Ectodermal cell (in vitro differentiated cells): ENCODE measurements at regions not wholly inside any gene's neighbourhood (a gene's known extent, or its start where the extent isn't known, plus 50 kb on each side); places are given as distances from the start of the nearest gene placed in this dataset.

Source experiments
- H3K27ac ChIP-seq: 2 replicates; pipeline ENCODE4 v1.7.0; 2013; ENCODE audit warnings: mild to moderate bottlenecking, low read depth, low read length; ENCODE audit not compliant: insufficient read depth, poor library complexity, severe bottlenecking
- H3K27me3 ChIP-seq: 2 replicates; pipeline ENCODE4 v1.7.0; 2013; ENCODE audit warnings: mild to moderate bottlenecking, low read length; ENCODE audit not compliant: insufficient read depth, control insufficient read depth, poor library complexity, severe bottlenecking
- H3K36me3 ChIP-seq: one replicate; pipeline ENCODE4 v1.7.0; 2013; ENCODE audit warnings: low read length; ENCODE audit not compliant: control insufficient read depth, insufficient read depth
- H3K4me1 ChIP-seq: one replicate; pipeline ENCODE4 v1.7.0; 2013; ENCODE audit warnings: low read length; ENCODE audit not compliant: control insufficient read depth, insufficient read depth
- H3K4me3 ChIP-seq: 2 replicates; pipeline ENCODE4 v1.7.0; 2013; ENCODE audit warnings: low read depth, low read length, control low read depth; ENCODE audit not compliant: insufficient read depth
- H3K9me3 ChIP-seq: 2 replicates; pipeline ENCODE4 v1.7.0; 2013; ENCODE audit warnings: mild to moderate bottlenecking, low read length, moderate library complexity; ENCODE audit not compliant: control insufficient read depth
- whole genome bisulfite sequencing, 2 experiments: methylation state at CpG; one replicate each; pipeline ENCODE4 v1.1.7; 2013; ENCODE audit warnings: missing lambda C conversion rate in 2 of 2; 5-methylcytosine and 5-hydroxymethylcytosine counted together

GRCh38 chr18:70416496-70416895 is 127.7 kb downstream of the SOCS6 start:
- Histone ChIP-seq H3K4me1 (no peaks in the 10 kb centered on the region), H3K27ac (no peak overlapping the region), H3K9me3 (no peaks in the 10 kb centered on the region), H3K27me3 (no peaks in the 10 kb centered on the region), H3K36me3 (no peaks in the 10 kb centered on the region), H3K4me3 (no peak overlapping the region)
- WGBS, 2 experiments: 89 to 96% methylated on average over 8 of the region's 8 CpGs

- Histone ChIP-seq H3K4me1 (no peaks in the 10 kb centered on the region), H3K4me3 (no peak overlapping the region), H3K27ac (no peak overlapping the region), H3K9me3 (no peaks in the 10 kb centered on the region), H3K27me3 (no peaks in the 10 kb centered on the region), H3K36me3 (no peaks in the 10 kb centered on the region)
- WGBS, 2 experiments: 86 to 88% methylated on average over 12 to 13 of the region's 13 CpGs
These were observed 127.1 kb downstream of the SOCS6 start for GRCh38 chr18:70415823-70416488.

GRCh38 chr18:70414315-70414900 is 125.6 kb downstream of the SOCS6 start:
- no peaks in the 10 kb centered on the region for H3K36me3 ChIP-seq
- H3K4me1 ChIP-seq: no peaks in the 10 kb centered on the region
- H3K4me3 ChIP-seq: no peak overlapping the region
- no peak overlapping the region for H3K27ac ChIP-seq
- no peaks in the 10 kb centered on the region for H3K9me3 ChIP-seq
- 89 to 93% methylated on average over 5 to 6 of the region's 6 CpGs for WGBS, 2 experiments
- H3K27me3 ChIP-seq: no peaks in the 10 kb centered on the region

GRCh38 chr18:70413455-70413854 is 124.6 kb downstream of the SOCS6 start:
- H3K4me3 ChIP-seq: no peak overlapping the region
- H3K4me1 ChIP-seq: no peaks in the 10 kb centered on the region
- no peaks in the 10 kb centered on the region for H3K27me3 ChIP-seq
- H3K36me3 ChIP-seq: no peaks in the 10 kb centered on the region
- no peaks in the 10 kb centered on the region for H3K9me3 ChIP-seq
- WGBS, 2 experiments: 90 to 92% methylated on average over 3 of the region's 3 CpGs
- H3K27ac ChIP-seq: no peak overlapping the region

- Histone ChIP-seq H3K27ac (no peak overlapping the region), H3K27me3 (no peaks in the 10 kb centered on the region), H3K36me3 (no peaks in the 10 kb centered on the region), H3K9me3 (no peaks in the 10 kb centered on the region), H3K4me1 (no peaks in the 10 kb centered on the region), H3K4me3 (no peak overlapping the region)
- 92 to 94% methylated on average over 6 of the region's 6 CpGs for WGBS, 2 experiments
These were observed 123.1 kb downstream of the SOCS6 start for GRCh38 chr18:70411876-70412435.

GRCh38 chr18:70411307-70411706 is 122.5 kb downstream of the SOCS6 start:
- Histone ChIP-seq H3K4me1 (no peaks in the 10 kb centered on the region), H3K36me3 (no peaks in the 10 kb centered on the region), H3K27me3 (no peaks in the 10 kb centered on the region), H3K9me3 (no peaks in the 10 kb centered on the region), H3K4me3 (no peak overlapping the region), H3K27ac (no peak overlapping the region)
- WGBS, 2 experiments: 93 to 96% methylated on average over 2 of the region's 2 CpGs

- no peak overlapping the region for H3K4me3 ChIP-seq
- H3K36me3 ChIP-seq: no peaks in the 10 kb centered on the region
- no peaks in the 10 kb centered on the region for H3K27me3 ChIP-seq
- no peaks in the 10 kb centered on the region for H3K9me3 ChIP-seq
- WGBS, 2 experiments: 90 to 95% methylated on average over 3 of the region's 3 CpGs
- no peak overlapping the region for H3K27ac ChIP-seq
- no peaks in the 10 kb centered on the region for H3K4me1 ChIP-seq
These were observed 116.2 kb downstream of the SOCS6 start for GRCh38 chr18:70405052-70405451.

GRCh38 chr18:70400476-70400875 is 111.6 kb downstream of the SOCS6 start:
- no peak overlapping the region for H3K27ac ChIP-seq
- no peak overlapping the region for H3K4me3 ChIP-seq
- 71 to 80% methylated on average over 6 of the region's 6 CpGs for WGBS, 2 experiments
- H3K4me1 ChIP-seq: no peaks in the 10 kb centered on the region
- H3K27me3 ChIP-seq: no peaks in the 10 kb centered on the region
- H3K9me3 ChIP-seq: no peaks in the 10 kb centered on the region
- no peaks in the 10 kb centered on the region for H3K36me3 ChIP-seq

GRCh38 chr18:70398076-70398475 is 109.2 kb downstream of the SOCS6 start:
- no peaks in the 10 kb centered on the region for H3K9me3 ChIP-seq
- H3K4me1 ChIP-seq: no peaks in the 10 kb centered on the region
- H3K36me3 ChIP-seq: no peaks in the 10 kb centered on the region
- H3K27ac ChIP-seq: no peak overlapping the region
- H3K27me3 ChIP-seq: no peaks in the 10 kb centered on the region
- 82% methylated on average over 1 of the region's 1 CpG; no CpG with 5 or more reads in 1 of the 2 experiments for WGBS, 2 experiments
- no peak overlapping the region for H3K4me3 ChIP-seq

GRCh38 chr18:70397259-70397925 is 108.5 kb downstream of the SOCS6 start:
- H3K27ac ChIP-seq: no peak overlapping the region
- no peak overlapping the region for H3K4me3 ChIP-seq
- WGBS, 2 experiments: 90 to 95% methylated on average over 5 of the region's 5 CpGs
- H3K36me3 ChIP-seq: no peaks in the 10 kb centered on the region
- H3K27me3 ChIP-seq: no peaks in the 10 kb centered on the region
- H3K9me3 ChIP-seq: no peaks in the 10 kb centered on the region
- no peaks in the 10 kb centered on the region for H3K4me1 ChIP-seq
